ENCODE measurements at regions not wholly inside any gene's neighbourhood (a gene's known extent, or its start where the extent isn't known, plus 50 kb on each side); places are given as distances from the start of the nearest gene placed in this dataset.

DNA sequence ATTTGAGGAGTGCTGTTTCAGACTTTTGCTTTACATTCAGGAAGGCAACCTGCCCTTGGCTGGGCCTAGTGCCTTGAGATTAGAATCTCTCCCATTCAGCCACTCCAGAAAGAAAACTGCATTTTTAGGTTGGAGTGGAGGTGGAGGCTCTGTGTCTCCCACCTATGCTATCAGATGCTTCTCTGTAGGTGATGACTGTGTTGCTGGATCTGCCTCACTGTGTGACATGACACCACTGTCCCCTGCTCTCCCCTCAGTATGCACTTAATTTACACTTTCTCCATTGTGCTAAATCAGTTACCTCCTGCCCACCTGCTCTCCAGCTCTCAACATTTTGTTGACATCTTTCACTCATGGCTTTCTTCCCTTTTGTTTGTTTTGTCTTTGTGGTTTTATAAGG is 265.8 kb downstream of the TENT4A start:
- no peaks in the 10 kb centered on the region for H3K9me3 Mint-ChIP-seq
- ChIA-PET POLR2A (no interaction called here), CTCF (no interaction called here)
- no peak overlapping the region for H3K27ac Mint-ChIP-seq
- H3K4me1 Mint-ChIP-seq = no peaks in the 10 kb centered on the region
- no peaks in the 10 kb centered on the region for H3K36me3 Mint-ChIP-seq (ENCODE audit: low read depth)
- H3K4me3 Mint-ChIP-seq = no peak overlapping the region
- no peak for DNase-seq
- H3K27me3 Mint-ChIP-seq = no peaks in the 10 kb centered on the region

GRCh38 chr5:6989230-6989629 is 276.0 kb downstream of the TENT4A start:
- Mint-ChIP-seq H3K27me3 (no peaks in the 10 kb centered on the region), H3K27ac (no peak overlapping the region), H3K36me3 (ENCODE audit: low read depth) (no peaks in the 10 kb centered on the region), H3K4me3 (no peak overlapping the region), H3K4me1 (no peaks in the 10 kb centered on the region), H3K9me3 (no peaks in the 10 kb centered on the region)
- ChIA-PET CTCF (no interaction called here), POLR2A (no interaction called here)
- no peak for DNase-seq

GRCh38 chr5:6994097-6994496 is 280.9 kb downstream of the TENT4A start:
- ChIA-PET POLR2A (no interaction called here), CTCF (no interaction called here)

GRCh38 chr5:6995115-6995514 is 281.9 kb downstream of the TENT4A start:
- Mint-ChIP-seq H3K36me3 (ENCODE audit: low read depth) (no peaks in the 10 kb centered on the region), H3K4me3 (no peak overlapping the region), H3K9me3 (peaks cover 2% of the 10 kb centered on the region), H3K27ac (no peak overlapping the region), H3K27me3 (no peaks in the 10 kb centered on the region), H3K4me1 (no peaks in the 10 kb centered on the region)
- DNase-seq = no peak
- ChIA-PET POLR2A (no interaction called here), CTCF (interaction anchor here (0.6 kb wide), 1 partner anchor 149 kb away, joined by 3 read pairs; no protein-coding TSS in a partner anchor)

More at GRCh38 chr5:6994097-6994496, 280.9 kb downstream of the TENT4A start:
- no peak overlapping the region for H3K27ac Mint-ChIP-seq
- no peak for DNase-seq
- H3K9me3 Mint-ChIP-seq = no peaks in the 10 kb centered on the region
- no peaks in the 10 kb centered on the region for H3K4me1 Mint-ChIP-seq
- no peaks in the 10 kb centered on the region for H3K27me3 Mint-ChIP-seq
- H3K36me3 Mint-ChIP-seq (ENCODE audit: low read depth) = no peaks in the 10 kb centered on the region
- no peak overlapping the region for H3K4me3 Mint-ChIP-seq

DNA sequence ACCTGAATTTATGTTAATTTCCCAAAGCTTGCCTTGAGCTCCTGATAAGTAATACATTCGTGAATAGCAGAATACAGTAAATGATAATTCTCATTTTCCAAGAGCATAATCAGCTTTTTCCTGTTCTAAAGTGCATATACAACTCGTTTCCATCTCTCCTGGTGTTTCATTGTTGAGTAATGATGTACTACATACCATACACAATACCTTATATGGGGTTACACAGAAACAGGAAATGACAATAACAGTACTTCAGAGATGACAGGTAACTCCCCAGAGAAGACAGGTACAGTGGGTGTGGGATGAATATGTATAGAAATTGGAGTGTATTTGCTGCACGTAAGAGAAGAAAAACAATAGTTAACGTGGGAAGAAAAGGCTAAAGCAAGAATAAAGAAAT is 287.1 kb downstream of the TENT4A start:
- CTCF ChIA-PET = no interaction called here
- Mint-ChIP-seq H3K4me3 (no peak overlapping the region), H3K27me3 (no peaks in the 10 kb centered on the region), H3K9me3 (peaks cover 5% of the 10 kb centered on the region), H3K4me1 (no peaks in the 10 kb centered on the region), H3K36me3 (ENCODE audit: low read depth) (no peaks in the 10 kb centered on the region), H3K27ac (no peak overlapping the region)
- POLR2A ChIA-PET = no interaction called here
- DNase-seq = no peak

DNA sequence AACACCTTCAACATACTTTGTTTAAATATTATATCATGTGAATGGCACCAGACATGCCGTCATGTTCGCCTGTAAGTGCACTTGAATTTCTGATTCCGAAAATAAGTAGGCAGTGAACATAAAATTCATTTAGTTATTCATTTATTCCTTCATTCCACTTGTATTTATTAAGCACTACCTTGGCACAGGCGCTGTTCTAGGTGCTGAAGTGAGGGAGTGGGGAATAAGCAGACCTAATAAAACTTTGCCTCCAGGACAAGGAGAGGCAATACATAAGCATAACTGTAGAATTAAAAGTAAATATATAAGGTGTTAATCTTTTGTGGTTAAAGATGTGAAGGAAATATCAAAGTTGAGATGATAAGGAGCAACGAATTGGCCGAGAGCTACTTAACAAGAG is 297.4 kb downstream of the TENT4A start:
- no peak overlapping the region for H3K4me3 Mint-ChIP-seq
- CTCF ChIA-PET = no interaction called here
- H3K4me1 Mint-ChIP-seq = no peaks in the 10 kb centered on the region
- POLR2A ChIA-PET = no interaction called here
- H3K36me3 Mint-ChIP-seq (ENCODE audit: low read depth) = no peaks in the 10 kb centered on the region
- H3K27ac Mint-ChIP-seq = no peak overlapping the region
- H3K9me3 Mint-ChIP-seq = peaks cover 2% of the 10 kb centered on the region
- DNase-seq = no peak
- H3K27me3 Mint-ChIP-seq = no peaks in the 10 kb centered on the region

DNA sequence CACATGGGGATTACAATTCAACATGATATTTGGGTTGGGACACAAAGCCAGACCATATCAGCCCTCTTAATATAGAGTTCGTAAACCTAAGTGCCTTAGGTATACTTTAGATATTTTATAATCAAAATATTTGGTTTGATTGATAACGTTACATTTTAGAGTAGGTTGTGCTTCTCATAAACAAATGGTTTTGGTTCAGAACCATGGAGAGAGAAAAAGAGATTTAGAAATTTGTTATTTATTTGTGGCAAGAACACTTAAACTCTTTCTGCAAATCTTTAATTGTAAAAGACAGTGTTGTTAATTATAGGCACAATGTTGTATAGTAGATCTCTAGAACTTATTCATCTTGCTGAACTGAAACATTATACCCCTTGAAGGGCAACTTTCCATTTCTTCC is 298.8 kb downstream of the TENT4A start:
- Mint-ChIP-seq H3K27ac (no peak overlapping the region), H3K36me3 (ENCODE audit: low read depth) (no peaks in the 10 kb centered on the region), H3K9me3 (peaks cover 2% of the 10 kb centered on the region), H3K4me1 (no peaks in the 10 kb centered on the region), H3K4me3 (no peak overlapping the region), H3K27me3 (no peaks in the 10 kb centered on the region)
- ChIA-PET CTCF (no interaction called here), POLR2A (no interaction called here)
- no peak for DNase-seq

DNA sequence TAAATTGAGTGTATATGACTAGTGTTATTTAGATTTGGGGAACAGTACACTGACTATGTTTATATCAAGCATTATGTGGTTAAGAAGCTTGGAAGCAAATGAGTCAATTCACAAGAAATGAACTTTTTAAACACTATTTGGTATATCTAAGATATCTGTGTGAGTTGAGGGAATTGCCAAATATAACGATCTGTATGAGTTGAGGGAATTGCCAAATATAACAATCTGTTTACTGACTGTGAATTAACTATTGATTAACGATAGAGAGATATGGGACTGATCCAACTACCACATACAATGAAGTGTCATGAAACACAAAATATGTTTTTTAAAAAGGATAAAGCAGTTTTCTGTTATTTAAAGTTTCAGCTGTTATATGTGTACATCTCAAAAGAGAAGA is 301.4 kb downstream of the TENT4A start:
- Mint-ChIP-seq H3K4me3 (no peak overlapping the region), H3K27ac (no peak overlapping the region), H3K27me3 (no peaks in the 10 kb centered on the region), H3K36me3 (ENCODE audit: low read depth) (no peaks in the 10 kb centered on the region), H3K9me3 (peaks cover 5% of the 10 kb centered on the region), H3K4me1 (no peaks in the 10 kb centered on the region)
- POLR2A ChIA-PET = no interaction called here
- CTCF ChIA-PET = no interaction called here
- no peak for DNase-seq

GRCh38 chr5:7015586-7016256 is 302.5 kb downstream of the TENT4A start:
- ChIA-PET POLR2A (no interaction called here), CTCF (no interaction called here)
- H3K4me1 Mint-ChIP-seq = no peaks in the 10 kb centered on the region
- no peaks in the 10 kb centered on the region for H3K27me3 Mint-ChIP-seq
- no peak overlapping the region for H3K27ac Mint-ChIP-seq
- H3K9me3 Mint-ChIP-seq = peaks cover 9% of the 10 kb centered on the region
- no peak for DNase-seq
- no peak overlapping the region for H3K4me3 Mint-ChIP-seq
- H3K36me3 Mint-ChIP-seq (ENCODE audit: low read depth) = no peaks in the 10 kb centered on the region

DNA sequence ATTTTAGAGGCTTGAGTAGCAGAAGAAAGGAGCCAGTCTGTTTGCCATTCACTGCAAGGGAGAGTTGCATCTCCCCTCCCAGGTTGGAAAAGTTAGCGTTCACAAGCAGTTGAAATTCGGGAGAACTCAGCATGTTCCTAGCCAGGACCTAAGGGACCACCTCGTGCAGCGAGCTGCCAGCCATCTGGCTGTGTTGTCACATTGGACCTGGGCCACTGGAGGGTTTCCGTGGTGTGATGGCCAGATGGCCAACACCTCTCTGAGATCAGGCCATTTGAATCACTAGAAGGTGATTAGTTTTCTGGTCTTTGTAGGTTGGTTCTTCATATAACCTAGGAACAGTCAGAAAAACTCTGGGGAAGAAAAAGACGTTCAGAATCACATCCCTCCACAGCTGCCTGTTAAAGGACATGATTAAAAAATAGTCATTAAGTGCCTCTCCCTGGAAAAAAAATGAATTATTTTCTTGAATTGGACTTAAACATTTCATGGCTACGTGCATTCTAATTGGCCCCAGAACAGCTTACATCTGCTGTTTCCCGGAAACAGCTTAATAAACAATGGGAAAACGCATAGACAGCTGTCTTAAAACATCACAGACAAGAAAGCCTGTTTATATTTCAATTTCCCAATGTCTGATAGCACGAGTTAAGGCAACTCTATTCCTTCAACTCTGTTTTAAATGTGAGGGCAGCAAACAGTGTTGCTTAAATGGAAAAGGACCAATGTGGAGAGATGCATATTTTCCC is 303.9 kb downstream of the TENT4A start:
- H3K9me3 Mint-ChIP-seq = peaks cover 18% of the 10 kb centered on the region
- CTCF ChIA-PET = no interaction called here
- H3K36me3 Mint-ChIP-seq (ENCODE audit: low read depth) = no peaks in the 10 kb centered on the region
- no peaks in the 10 kb centered on the region for H3K27me3 Mint-ChIP-seq
- POLR2A ChIA-PET = no interaction called here
- no peaks in the 10 kb centered on the region for H3K4me1 Mint-ChIP-seq
- H3K4me3 Mint-ChIP-seq = no peak overlapping the region
- no peak for DNase-seq
- no peak overlapping the region for H3K27ac Mint-ChIP-seq

DNA sequence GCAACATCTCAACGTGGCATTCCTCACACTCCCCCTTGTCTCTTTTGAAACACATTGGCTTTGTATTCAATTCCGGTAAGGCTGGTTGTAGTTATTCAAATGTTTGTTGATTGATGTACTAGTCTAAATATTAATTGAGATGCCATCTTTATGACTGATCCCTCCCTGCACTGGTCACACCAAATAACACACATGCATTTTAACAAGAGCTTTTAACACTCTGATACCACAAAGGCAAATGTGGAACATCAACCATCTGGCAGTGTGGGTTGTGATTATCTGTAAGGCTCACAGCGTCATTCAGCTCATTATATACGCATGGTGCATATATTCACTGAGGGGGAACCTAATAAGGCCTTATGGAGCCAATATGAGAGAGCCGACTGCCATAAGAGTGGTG is 305.0 kb downstream of the TENT4A start:
- ChIA-PET CTCF (no interaction called here), POLR2A (no interaction called here)
- no peak overlapping the region for H3K27ac Mint-ChIP-seq
- no peak for DNase-seq
- no peaks in the 10 kb centered on the region for H3K36me3 Mint-ChIP-seq (ENCODE audit: low read depth)
- no peak overlapping the region for H3K4me3 Mint-ChIP-seq
- peaks cover 20% of the 10 kb centered on the region for H3K9me3 Mint-ChIP-seq
- H3K27me3 Mint-ChIP-seq = no peaks in the 10 kb centered on the region
- no peaks in the 10 kb centered on the region for H3K4me1 Mint-ChIP-seq

DNA sequence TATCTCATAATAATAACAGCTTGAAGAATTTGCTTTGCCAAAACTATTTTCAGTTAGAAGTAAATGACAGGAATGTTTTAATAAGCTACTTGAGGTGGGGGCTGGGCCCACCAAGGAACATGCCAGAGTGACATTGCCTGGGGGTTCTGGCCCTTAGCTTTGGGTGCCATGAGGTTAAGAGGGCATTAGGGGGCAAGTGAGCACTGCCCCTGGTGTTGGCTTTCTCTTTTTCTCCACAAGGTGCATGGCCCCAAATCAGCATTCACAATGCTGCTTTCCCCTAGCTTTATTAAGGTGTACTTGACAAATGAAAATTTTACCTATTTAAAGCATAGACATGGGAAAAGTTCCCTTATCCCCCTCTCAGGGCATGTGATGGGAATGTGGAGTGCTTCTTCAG is 305.4 kb downstream of the TENT4A start:
- ChIA-PET POLR2A (no interaction called here), CTCF (no interaction called here)
- Mint-ChIP-seq H3K36me3 (ENCODE audit: low read depth) (no peaks in the 10 kb centered on the region), H3K4me3 (no peak overlapping the region), H3K27ac (no peak overlapping the region), H3K4me1 (no peaks in the 10 kb centered on the region), H3K9me3 (peaks cover 22% of the 10 kb centered on the region), H3K27me3 (no peaks in the 10 kb centered on the region)
- DNase-seq = no peak

DNA sequence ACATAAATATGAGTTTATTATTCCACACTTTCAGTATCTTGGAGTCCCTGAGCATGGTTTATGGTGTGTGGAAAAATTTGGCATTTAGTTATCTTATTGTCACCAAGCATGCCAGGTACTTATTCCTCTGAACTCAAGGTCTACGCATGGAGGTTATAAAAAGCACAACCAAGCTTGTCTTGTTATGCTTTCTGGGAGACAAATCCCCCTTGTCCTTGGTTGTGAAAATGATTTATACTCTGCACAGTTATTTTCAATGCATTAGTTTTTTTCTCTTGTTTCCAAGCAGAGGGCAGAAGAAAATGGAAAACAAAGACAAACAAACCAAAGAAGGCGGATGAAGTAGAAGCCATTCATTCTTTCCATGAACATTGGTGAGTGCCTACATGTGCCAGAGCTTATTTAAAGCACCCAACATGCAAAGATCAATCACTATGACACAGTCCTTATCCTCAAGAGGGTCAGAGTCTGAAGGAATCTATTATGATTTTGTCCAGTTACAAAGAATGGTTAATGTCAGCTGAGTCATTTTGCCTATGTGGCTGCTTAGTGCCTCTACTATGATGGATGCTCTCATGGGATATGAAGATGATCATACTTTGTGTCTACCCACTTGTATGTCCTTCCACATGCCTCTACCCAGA is 323.1 kb downstream of the TENT4A start:
- no peaks in the 10 kb centered on the region for H3K36me3 Mint-ChIP-seq (ENCODE audit: low read depth)
- H3K9me3 Mint-ChIP-seq = no peaks in the 10 kb centered on the region
- no peak for DNase-seq
- H3K4me3 Mint-ChIP-seq = no peak overlapping the region
- H3K27me3 Mint-ChIP-seq = no peaks in the 10 kb centered on the region
- H3K27ac Mint-ChIP-seq = no peak overlapping the region
- CTCF ChIA-PET = no interaction called here
- H3K4me1 Mint-ChIP-seq = no peaks in the 10 kb centered on the region
- POLR2A ChIA-PET = no interaction called here

GRCh38 chr5:7039074-7039473 is 325.8 kb downstream of the TENT4A start:
- no peak for DNase-seq
- Mint-ChIP-seq H3K9me3 (no peaks in the 10 kb centered on the region), H3K4me1 (no peaks in the 10 kb centered on the region), H3K36me3 (ENCODE audit: low read depth) (no peaks in the 10 kb centered on the region), H3K27ac (no peak overlapping the region), H3K27me3 (no peaks in the 10 kb centered on the region), H3K4me3 (no peak overlapping the region)
- ChIA-PET POLR2A (no interaction called here), CTCF (no interaction called here)

All from activated CD4-positive, alpha-beta T cell treated with anti-CD3 and anti-CD28 coated beads, Interleukin-2, amount 10 ng/mL, durations not matched to agents 7 days and 5 days (primary cell).